ENCODE measurements at regions not wholly inside any gene's neighbourhood (a gene's known extent, or its start where the extent isn't known, plus 50 kb on each side); places are given as distances from the start of the nearest gene placed in this dataset.

DNA sequence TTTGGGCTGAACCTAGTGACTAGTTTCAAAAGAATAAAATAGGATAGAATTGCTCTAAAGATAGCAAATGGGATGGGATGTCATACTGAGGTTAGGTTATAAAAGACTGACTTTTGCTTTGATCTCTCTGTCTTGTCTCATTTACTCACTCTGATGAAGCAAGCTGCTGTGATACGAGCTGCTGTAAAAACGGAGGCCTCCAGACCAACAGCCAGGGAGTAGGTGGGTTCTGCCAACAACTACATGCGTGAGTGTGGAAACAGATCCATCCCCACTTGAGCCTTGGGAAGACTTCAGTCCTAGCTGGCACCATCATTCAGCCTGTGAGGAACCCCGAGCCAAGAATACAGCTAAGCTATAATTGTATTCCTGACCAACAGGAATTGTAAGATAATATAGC is 373.9 kb upstream of the CA10 start:
- no peaks in the 10 kb centered on the region for H3K4me1 ChIP-seq (ENCODE audit: control insufficient read depth, extremely low read depth, insufficient read depth, low read length)
- H3K9me3 ChIP-seq (ENCODE audit: control insufficient read depth, low read depth, low read length), result no peaks in the 10 kb centered on the region
- no peaks in the 10 kb centered on the region for H3K36me3 ChIP-seq (ENCODE audit: control insufficient read depth in 2 of 2, extremely low read depth in 1 of 2, insufficient read depth in 2 of 2, low read length in 2 of 2)
- no peak overlapping the region for H3K4me2 ChIP-seq (ENCODE audit: control insufficient read depth, extremely low read depth, insufficient read depth, low read depth, low read length)
- no peak overlapping the region for H2AFZ ChIP-seq (ENCODE audit: control insufficient read depth, low read length)
- no peak for FAIRE-seq
- DNase-seq (ENCODE audit: low read depth, low spot score), result no peak
- H3K79me2 ChIP-seq (ENCODE audit: control insufficient read depth, insufficient read depth, low read length), result no peaks in the 10 kb centered on the region
- H3K27me3 ChIP-seq (ENCODE audit: control insufficient read depth, extremely low read depth, insufficient read depth, low read length), result no peaks in the 10 kb centered on the region
- H3K4me3 ChIP-seq (ENCODE audit: control insufficient read depth in 2 of 3, extremely low read depth in 1 of 3, insufficient read depth in 2 of 3, low read depth in 1 of 3, low read length in 3 of 3), result no peak overlapping the region
- no peak overlapping the region for H3K27ac ChIP-seq (ENCODE audit: control insufficient read depth, insufficient read depth, low read length)
- TF ChIP-seq, protein P1, sequence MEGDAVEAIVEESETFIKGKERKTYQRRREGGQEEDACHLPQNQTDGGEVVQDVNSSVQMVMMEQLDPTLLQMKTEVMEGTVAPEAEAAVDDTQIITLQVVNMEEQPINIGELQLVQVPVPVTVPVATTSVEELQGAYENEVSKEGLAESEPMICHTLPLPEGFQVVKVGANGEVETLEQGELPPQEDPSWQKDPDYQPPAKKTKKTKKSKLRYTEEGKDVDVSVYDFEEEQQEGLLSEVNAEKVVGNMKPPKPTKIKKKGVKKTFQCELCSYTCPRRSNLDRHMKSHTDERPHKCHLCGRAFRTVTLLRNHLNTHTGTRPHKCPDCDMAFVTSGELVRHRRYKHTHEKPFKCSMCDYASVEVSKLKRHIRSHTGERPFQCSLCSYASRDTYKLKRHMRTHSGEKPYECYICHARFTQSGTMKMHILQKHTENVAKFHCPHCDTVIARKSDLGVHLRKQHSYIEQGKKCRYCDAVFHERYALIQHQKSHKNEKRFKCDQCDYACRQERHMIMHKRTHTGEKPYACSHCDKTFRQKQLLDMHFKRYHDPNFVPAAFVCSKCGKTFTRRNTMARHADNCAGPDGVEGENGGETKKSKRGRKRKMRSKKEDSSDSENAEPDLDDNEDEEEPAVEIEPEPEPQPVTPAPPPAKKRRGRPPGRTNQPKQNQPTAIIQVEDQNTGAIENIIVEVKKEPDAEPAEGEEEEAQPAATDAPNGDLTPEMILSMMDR (optimal IDR thresholded peaks at IDR 0.05 in 1 of 3, IDR thresholded peaks at IDR 0.05 in 1 of 3, conservative IDR thresholded peaks at IDR 0.05 in 1 of 3; ENCODE audit: extremely low read depth in 1 of 3, insufficient read depth in 2 of 3, low read length in 3 of 3), result no peak
- TF ChIP-seq EZH2 (IDR thresholded peaks at IDR 0.05; ENCODE audit: low read length), result no peak
- H3K9ac ChIP-seq (ENCODE audit: control insufficient read depth, extremely low read depth, insufficient read depth, low read length), result no peak overlapping the region
- no peaks in the 10 kb centered on the region for H4K20me1 ChIP-seq (ENCODE audit: control insufficient read depth, extremely low read depth, insufficient read depth, low read length)
- dilution Hi-C loops (cut with MboI; ENCODE audit: extremely low pct_ligation_motif_present, low sequenced_read_pairs), result no loop called here
- H3K9me1 ChIP-seq (ENCODE audit: control insufficient read depth, extremely low read depth, insufficient read depth, low read length), result no peaks in the 10 kb centered on the region

DNA sequence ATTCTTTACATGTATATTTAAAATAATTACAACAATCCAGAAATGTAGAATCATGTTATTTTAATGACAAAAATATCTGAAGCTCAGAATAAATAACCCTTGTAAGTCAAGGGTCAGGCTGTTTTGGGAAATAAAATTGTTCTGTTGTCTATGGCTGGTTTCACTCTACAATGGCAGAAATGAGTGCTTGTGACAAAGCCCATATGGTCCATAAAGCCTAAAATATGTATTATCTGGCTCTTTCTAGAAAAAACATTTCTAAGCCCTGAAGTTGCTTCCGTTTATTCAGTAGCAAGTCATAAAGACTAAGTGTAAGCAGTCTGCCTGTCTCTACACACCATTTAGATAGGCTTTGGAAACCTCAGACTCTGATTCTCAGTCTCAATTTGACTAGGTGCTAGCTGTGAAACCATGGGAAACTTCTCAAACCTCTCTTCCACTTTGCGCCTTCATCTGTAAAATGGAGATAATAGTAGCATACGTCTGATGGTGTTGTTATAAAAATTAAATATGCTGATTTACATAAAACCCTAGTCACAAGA is 365.7 kb upstream of the CA10 start:
- H3K4me1 ChIP-seq (ENCODE audit: control insufficient read depth, extremely low read depth, insufficient read depth, low read length), result no peaks in the 10 kb centered on the region
- no peaks in the 10 kb centered on the region for H3K36me3 ChIP-seq (ENCODE audit: control insufficient read depth in 2 of 2, extremely low read depth in 1 of 2, insufficient read depth in 2 of 2, low read length in 2 of 2)
- H4K20me1 ChIP-seq (ENCODE audit: control insufficient read depth, extremely low read depth, insufficient read depth, low read length), result no peaks in the 10 kb centered on the region
- H3K9me1 ChIP-seq (ENCODE audit: control insufficient read depth, extremely low read depth, insufficient read depth, low read length), result no peaks in the 10 kb centered on the region
- no peak for TF ChIP-seq EZH2 (IDR thresholded peaks at IDR 0.05; ENCODE audit: low read length)
- TF ChIP-seq, protein P1 (optimal IDR thresholded peaks at IDR 0.05 in 1 of 3, IDR thresholded peaks at IDR 0.05 in 1 of 3, conservative IDR thresholded peaks at IDR 0.05 in 1 of 3; ENCODE audit: extremely low read depth in 1 of 3, insufficient read depth in 2 of 3, low read length in 3 of 3), result no peak
- H3K27ac ChIP-seq (ENCODE audit: control insufficient read depth, insufficient read depth, low read length), result no peak overlapping the region
- no peak for FAIRE-seq
- no peaks in the 10 kb centered on the region for H3K27me3 ChIP-seq (ENCODE audit: control insufficient read depth, extremely low read depth, insufficient read depth, low read length)
- H3K9me3 ChIP-seq (ENCODE audit: control insufficient read depth, low read depth, low read length), result no peaks in the 10 kb centered on the region
- no peak overlapping the region for H2AFZ ChIP-seq (ENCODE audit: control insufficient read depth, low read length)
- no peak overlapping the region for H3K9ac ChIP-seq (ENCODE audit: control insufficient read depth, extremely low read depth, insufficient read depth, low read length)
- no peak for DNase-seq (ENCODE audit: low read depth, low spot score)
- H3K79me2 ChIP-seq (ENCODE audit: control insufficient read depth, insufficient read depth, low read length), result no peaks in the 10 kb centered on the region
- dilution Hi-C loops (cut with MboI; ENCODE audit: extremely low pct_ligation_motif_present, low sequenced_read_pairs), result no loop called here
- H3K4me3 ChIP-seq (ENCODE audit: control insufficient read depth in 2 of 3, extremely low read depth in 1 of 3, insufficient read depth in 2 of 3, low read depth in 1 of 3, low read length in 3 of 3), result no peak overlapping the region
- no peak overlapping the region for H3K4me2 ChIP-seq (ENCODE audit: control insufficient read depth, extremely low read depth, insufficient read depth, low read depth, low read length)
